Thyroid gland (tissue), 4 donors: ENCODE measurements at regions not wholly inside any gene's neighbourhood (a gene's known extent, or its start where the extent isn't known, plus 50 kb on each side); places are given as distances from the start of the nearest gene placed in this dataset.

Experiments used
- DNase-seq, 2 donors: peaks; one replicate each; pipeline ENCODE4 v3.0.0-alpha.2; 2019
- H3K27ac ChIP-seq, 3 donors: fragments of 200-600 bp; sonication (generic); 1 replicate in 2 of 3; 2 replicates in 1 of 3; pipeline ENCODE4 v1.5.1; 2016 to 2019; ENCODE audit warnings: mild to moderate bottlenecking in 1 of 3, moderate library complexity in 1 of 3
- H3K27me3 ChIP-seq: fragments of 200-600 bp; sonication (generic); one replicate; pipeline ENCODE4 v1.5.1; 2019
- H3K36me3 ChIP-seq, 2 donors: fragments of 200-600 bp; sonication (generic); one replicate each; pipeline ENCODE4 v1.5.1; 2016 to 2019
- H3K4me1 ChIP-seq, 2 donors: fragments of 200-600 bp; sonication (generic); one replicate each; pipeline ENCODE4 v1.5.1; 2017 to 2019
- H3K4me3 ChIP-seq, 3 donors: fragments of 200-600 bp; sonication (generic); replicated peaks in 1 of 3; 1 replicate in 2 of 3; 2 replicates in 1 of 3; pipeline ENCODE4 v1.5.1; 2016; ENCODE audit warnings: mild to moderate bottlenecking in 1 of 3
- H3K9me3 ChIP-seq: fragments of 200-600 bp; sonication (generic); one replicate; pipeline ENCODE4 v1.5.1; 2017
- CTCF ChIP-seq, 6 experiments: fragments of 200-600 bp in 3 of 6; fragments of 450-650 bp in 3 of 6; sonication (generic) in 3 of 6; IDR thresholded peaks; one replicate each; pipeline ENCODE4 v1.5.1; 2016 to 2019; ENCODE audit warnings: antibody characterized with exemption in 6 of 6, mild to moderate bottlenecking in 2 of 6, inconsistent platforms in 1 of 6, moderate library complexity in 1 of 6
- POLR2A ChIP-seq, 2 donors: fragments of 450-650 bp; IDR thresholded peaks; one replicate each; pipeline ENCODE4 v1.6.1; 2017; ENCODE audit warnings: antibody characterized with exemption in 2 of 2, mild to moderate bottlenecking in 2 of 2, moderate library complexity in 1 of 2
- WGBS, 2 donors: methylation state at CpG; one replicate each; pipeline ENCODE4 v1.1.5; 2017; 5-methylcytosine and 5-hydroxymethylcytosine counted together
- intact Hi-C: fragments of 100-400 bp; cut with DNase I; formaldehyde crosslinking; loops from one replicate; pipeline ENCODE4 v1.15.1; 2023

- intact Hi-C loops, result no loop called here
- H3K27me3 ChIP-seq, result no peaks in the 10 kb centered on the region
- TF ChIP-seq POLR2A (IDR thresholded peaks at IDR 0.05), result no peak
- WGBS, 2 donors, result 92 to 93% methylated on average over 3 of the region's 3 CpGs
- no peak for DNase-seq
- no peaks in the 10 kb centered on the region for H3K4me1 ChIP-seq
- no peaks in the 10 kb centered on the region for H3K9me3 ChIP-seq
- no peak overlapping the region for H3K4me3 ChIP-seq
- H3K27ac ChIP-seq, result no peak overlapping the region
- no peaks in the 10 kb centered on the region for H3K36me3 ChIP-seq
Observed at GRCh38 chr9:80522465-80522864, 950.7 kb downstream of the TLE4 start.

GRCh38 chr9:80521151-80521550 is 949.4 kb downstream of the TLE4 start:
- DNase-seq, result no peak
- TF ChIP-seq POLR2A (IDR thresholded peaks at IDR 0.05) (no peak), CTCF (IDR thresholded peaks at IDR 0.05) (no peak)
- intact Hi-C loops, result no loop called here
- no peak overlapping the region for H3K4me3 ChIP-seq
- H3K27ac ChIP-seq, result no peak overlapping the region
- H3K9me3 ChIP-seq, result no peaks in the 10 kb centered on the region
- H3K27me3 ChIP-seq, result no peaks in the 10 kb centered on the region
- no peaks in the 10 kb centered on the region for H3K36me3 ChIP-seq
- WGBS, 2 donors, result 82 to 86% methylated on average over 3 of the region's 3 CpGs
- H3K4me1 ChIP-seq, result no peaks in the 10 kb centered on the region

GRCh38 chr9:80520231-80520630 is 948.5 kb downstream of the TLE4 start:
- DNase-seq, result no peak
- no peaks in the 10 kb centered on the region for H3K4me1 ChIP-seq
- H3K27me3 ChIP-seq, result no peaks in the 10 kb centered on the region
- H3K27ac ChIP-seq, result no peak overlapping the region
- no peaks in the 10 kb centered on the region for H3K36me3 ChIP-seq
- no peak overlapping the region for H3K4me3 ChIP-seq
- no peaks in the 10 kb centered on the region for H3K9me3 ChIP-seq
- 89 to 90% methylated on average over 4 of the region's 4 CpGs for WGBS, 2 donors
- no peak for TF ChIP-seq POLR2A (IDR thresholded peaks at IDR 0.05)
- TF ChIP-seq CTCF (IDR thresholded peaks at IDR 0.05), result no peak
- intact Hi-C loops, result no loop called here

- no peaks in the 10 kb centered on the region for H3K36me3 ChIP-seq
- H3K27ac ChIP-seq, result no peak overlapping the region
- intact Hi-C loops, result no loop called here
- WGBS, 2 donors, result 91 to 94% methylated on average over 3 of the region's 3 CpGs
- no peaks in the 10 kb centered on the region for H3K4me1 ChIP-seq
- H3K27me3 ChIP-seq, result no peaks in the 10 kb centered on the region
- DNase-seq, result no peak
- H3K9me3 ChIP-seq, result no peaks in the 10 kb centered on the region
- H3K4me3 ChIP-seq, result no peak overlapping the region
- TF ChIP-seq CTCF (IDR thresholded peaks at IDR 0.05), result no peak
- no peak for TF ChIP-seq POLR2A (IDR thresholded peaks at IDR 0.05)
Observed at GRCh38 chr9:80518441-80518840, 946.7 kb downstream of the TLE4 start.

- Histone ChIP-seq H3K36me3 (no peaks in the 10 kb centered on the region), H3K4me3 (no peak overlapping the region), H3K27me3 (no peaks in the 10 kb centered on the region), H3K9me3 (no peaks in the 10 kb centered on the region), H3K4me1 (no peaks in the 10 kb centered on the region), H3K27ac (no peak overlapping the region)
- WGBS, 2 donors, result 85 to 89% methylated on average over 3 of the region's 3 CpGs
- no peak for TF ChIP-seq POLR2A (IDR thresholded peaks at IDR 0.05)
- TF ChIP-seq CTCF (IDR thresholded peaks at IDR 0.05), result no peak
- intact Hi-C loops, result no loop called here
- no peak for DNase-seq
Observed at GRCh38 chr9:80516679-80517078, 944.9 kb downstream of the TLE4 start.

GRCh38 chr9:80509358-80509757 is 937.6 kb downstream of the TLE4 start:
- no peak overlapping the region for H3K4me3 ChIP-seq
- WGBS, 2 donors, result 77 to 86% methylated on average over 1 of the region's 1 CpG
- H3K27ac ChIP-seq, result no peak overlapping the region
- no peak for DNase-seq
- TF ChIP-seq POLR2A (IDR thresholded peaks at IDR 0.05) (no peak), CTCF (IDR thresholded peaks at IDR 0.05) (no peak)
- no peaks in the 10 kb centered on the region for H3K27me3 ChIP-seq
- intact Hi-C loops, result no loop called here
- no peaks in the 10 kb centered on the region for H3K4me1 ChIP-seq
- H3K9me3 ChIP-seq, result no peaks in the 10 kb centered on the region
- no peaks in the 10 kb centered on the region for H3K36me3 ChIP-seq
